HEK293 (cell line): ENCODE measurements at regions not wholly inside any gene's neighbourhood (a gene's known extent, or its start where the extent isn't known, plus 50 kb on each side); places are given as distances from the start of the nearest gene placed in this dataset.

Source experiments
- ZNF114 ChIP-seq: fragments of 450-650 bp; formaldehyde crosslinking; IDR thresholded peaks from 2 replicates; pipeline ENCODE4 v1.5.0; 2017; ENCODE audit warnings: missing biosample characterization, missing genetic modification characterization
- ZNF155 ChIP-seq: fragments of 450-650 bp; formaldehyde crosslinking; IDR thresholded peaks from 2 replicates; pipeline ENCODE4 v1.5.1; 2016; ENCODE audit warnings: missing biosample characterization, missing genetic modification characterization
- ZNF221 ChIP-seq: fragments of 450-650 bp; formaldehyde crosslinking; IDR thresholded peaks from 2 replicates; pipeline ENCODE4 v1.5.1; 2017; ENCODE audit warnings: missing biosample characterization, missing genetic modification characterization, borderline replicate concordance
- ZNF292 ChIP-seq: fragments of 450-650 bp; formaldehyde crosslinking; IDR thresholded peaks from 2 replicates; pipeline ENCODE4 v1.5.1; 2016; ENCODE audit warnings: low read depth, missing biosample characterization, missing genetic modification characterization, borderline replicate concordance
- ZNF561 ChIP-seq: fragments of 450-650 bp; IDR thresholded peaks from 2 replicates; pipeline ENCODE4 v1.5.1; 2018; ENCODE audit warnings: missing biosample characterization, missing genetic modification characterization, borderline replicate concordance
- ZNF585B ChIP-seq: fragments of 450-650 bp; formaldehyde crosslinking; IDR thresholded peaks from 2 replicates; pipeline ENCODE4 v1.5.1; 2016; ENCODE audit warnings: missing biosample characterization, missing genetic modification characterization
- ZNF76 ChIP-seq: fragments of 450-650 bp; formaldehyde crosslinking; IDR thresholded peaks from 2 replicates; pipeline ENCODE4; 2016; ENCODE audit warnings: low read depth, missing biosample characterization, missing genetic modification characterization, borderline replicate concordance
- TF ChIP-seq, protein P1 (sequence below): fragments of 450-650 bp; formaldehyde crosslinking; IDR thresholded peaks from 2 replicates; pipeline ENCODE4 v1.5.1; 2016; ENCODE audit warnings: missing biosample characterization, missing genetic modification characterization
- TF ChIP-seq, protein P2 (sequence below): fragments of 450-650 bp; IDR thresholded peaks from 2 replicates; pipeline ENCODE4 v1.5.1; 2018; ENCODE audit warnings: missing biosample characterization, mild to moderate bottlenecking, missing genetic modification characterization
- TF ChIP-seq, protein P3 (sequence below): fragments of 450-650 bp; formaldehyde crosslinking; IDR thresholded peaks from 2 replicates; pipeline ENCODE4 v1.5.1; 2016; ENCODE audit warnings: missing biosample characterization, missing genetic modification characterization

DNA sequence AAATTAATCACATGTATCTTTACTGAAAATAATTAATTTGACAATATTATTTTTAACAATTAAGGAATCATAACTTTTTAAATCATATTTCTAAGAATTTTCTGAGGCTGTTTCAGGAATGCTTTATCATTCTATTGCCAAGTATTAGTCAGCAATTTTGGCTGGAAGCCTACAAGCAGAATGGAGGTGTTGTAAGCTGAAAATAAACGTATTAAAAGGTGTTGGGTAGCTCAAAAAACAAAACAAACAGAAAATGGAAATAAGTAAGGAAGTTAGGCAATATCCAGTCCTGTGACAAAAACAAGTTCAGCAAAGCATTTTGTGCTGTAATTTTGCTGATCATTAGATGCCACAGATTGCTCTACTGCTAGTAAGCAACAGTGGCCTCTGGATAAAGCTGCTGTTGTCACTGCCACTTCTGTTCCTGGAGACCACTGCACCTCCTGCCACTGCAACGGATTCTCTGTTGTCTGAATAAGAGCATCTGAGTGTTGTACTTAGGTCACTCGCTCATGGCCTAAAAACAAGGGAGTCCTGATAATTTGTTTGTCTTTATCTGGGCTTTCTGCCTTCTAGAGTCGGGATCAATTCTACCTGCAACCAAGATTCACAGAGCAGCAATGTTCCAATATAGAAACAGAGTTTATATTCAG lies 63.5 kb upstream of the SLITRK3 start:
- TF ChIP-seq ZNF76 (tag by site-specific recombination) (no peak), ZNF561 (tag by site-specific recombination) (no peak), ZNF292 (tag by site-specific recombination) (no peak), ZNF155 (tag by site-specific recombination) (no peak), ZNF585B (no peak), ZNF114 (tag by site-specific recombination) (no peak), ZNF221 (tag by site-specific recombination) (no peak)
- TF ChIP-seq, protein P1, sequence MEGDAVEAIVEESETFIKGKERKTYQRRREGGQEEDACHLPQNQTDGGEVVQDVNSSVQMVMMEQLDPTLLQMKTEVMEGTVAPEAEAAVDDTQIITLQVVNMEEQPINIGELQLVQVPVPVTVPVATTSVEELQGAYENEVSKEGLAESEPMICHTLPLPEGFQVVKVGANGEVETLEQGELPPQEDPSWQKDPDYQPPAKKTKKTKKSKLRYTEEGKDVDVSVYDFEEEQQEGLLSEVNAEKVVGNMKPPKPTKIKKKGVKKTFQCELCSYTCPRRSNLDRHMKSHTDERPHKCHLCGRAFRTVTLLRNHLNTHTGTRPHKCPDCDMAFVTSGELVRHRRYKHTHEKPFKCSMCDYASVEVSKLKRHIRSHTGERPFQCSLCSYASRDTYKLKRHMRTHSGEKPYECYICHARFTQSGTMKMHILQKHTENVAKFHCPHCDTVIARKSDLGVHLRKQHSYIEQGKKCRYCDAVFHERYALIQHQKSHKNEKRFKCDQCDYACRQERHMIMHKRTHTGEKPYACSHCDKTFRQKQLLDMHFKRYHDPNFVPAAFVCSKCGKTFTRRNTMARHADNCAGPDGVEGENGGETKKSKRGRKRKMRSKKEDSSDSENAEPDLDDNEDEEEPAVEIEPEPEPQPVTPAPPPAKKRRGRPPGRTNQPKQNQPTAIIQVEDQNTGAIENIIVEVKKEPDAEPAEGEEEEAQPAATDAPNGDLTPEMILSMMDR (tag by site-specific recombination) = no peak
- TF ChIP-seq, protein P2, sequence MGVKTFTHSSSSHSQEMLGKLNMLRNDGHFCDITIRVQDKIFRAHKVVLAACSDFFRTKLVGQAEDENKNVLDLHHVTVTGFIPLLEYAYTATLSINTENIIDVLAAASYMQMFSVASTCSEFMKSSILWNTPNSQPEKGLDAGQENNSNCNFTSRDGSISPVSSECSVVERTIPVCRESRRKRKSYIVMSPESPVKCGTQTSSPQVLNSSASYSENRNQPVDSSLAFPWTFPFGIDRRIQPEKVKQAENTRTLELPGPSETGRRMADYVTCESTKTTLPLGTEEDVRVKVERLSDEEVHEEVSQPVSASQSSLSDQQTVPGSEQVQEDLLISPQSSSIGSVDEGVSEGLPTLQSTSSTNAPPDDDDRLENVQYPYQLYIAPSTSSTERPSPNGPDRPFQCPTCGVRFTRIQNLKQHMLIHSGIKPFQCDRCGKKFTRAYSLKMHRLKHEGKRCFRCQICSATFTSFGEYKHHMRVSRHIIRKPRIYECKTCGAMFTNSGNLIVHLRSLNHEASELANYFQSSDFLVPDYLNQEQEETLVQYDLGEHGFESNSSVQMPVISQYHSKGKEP (tag by site-specific recombination) = no peak
- TF ChIP-seq, protein P3, sequence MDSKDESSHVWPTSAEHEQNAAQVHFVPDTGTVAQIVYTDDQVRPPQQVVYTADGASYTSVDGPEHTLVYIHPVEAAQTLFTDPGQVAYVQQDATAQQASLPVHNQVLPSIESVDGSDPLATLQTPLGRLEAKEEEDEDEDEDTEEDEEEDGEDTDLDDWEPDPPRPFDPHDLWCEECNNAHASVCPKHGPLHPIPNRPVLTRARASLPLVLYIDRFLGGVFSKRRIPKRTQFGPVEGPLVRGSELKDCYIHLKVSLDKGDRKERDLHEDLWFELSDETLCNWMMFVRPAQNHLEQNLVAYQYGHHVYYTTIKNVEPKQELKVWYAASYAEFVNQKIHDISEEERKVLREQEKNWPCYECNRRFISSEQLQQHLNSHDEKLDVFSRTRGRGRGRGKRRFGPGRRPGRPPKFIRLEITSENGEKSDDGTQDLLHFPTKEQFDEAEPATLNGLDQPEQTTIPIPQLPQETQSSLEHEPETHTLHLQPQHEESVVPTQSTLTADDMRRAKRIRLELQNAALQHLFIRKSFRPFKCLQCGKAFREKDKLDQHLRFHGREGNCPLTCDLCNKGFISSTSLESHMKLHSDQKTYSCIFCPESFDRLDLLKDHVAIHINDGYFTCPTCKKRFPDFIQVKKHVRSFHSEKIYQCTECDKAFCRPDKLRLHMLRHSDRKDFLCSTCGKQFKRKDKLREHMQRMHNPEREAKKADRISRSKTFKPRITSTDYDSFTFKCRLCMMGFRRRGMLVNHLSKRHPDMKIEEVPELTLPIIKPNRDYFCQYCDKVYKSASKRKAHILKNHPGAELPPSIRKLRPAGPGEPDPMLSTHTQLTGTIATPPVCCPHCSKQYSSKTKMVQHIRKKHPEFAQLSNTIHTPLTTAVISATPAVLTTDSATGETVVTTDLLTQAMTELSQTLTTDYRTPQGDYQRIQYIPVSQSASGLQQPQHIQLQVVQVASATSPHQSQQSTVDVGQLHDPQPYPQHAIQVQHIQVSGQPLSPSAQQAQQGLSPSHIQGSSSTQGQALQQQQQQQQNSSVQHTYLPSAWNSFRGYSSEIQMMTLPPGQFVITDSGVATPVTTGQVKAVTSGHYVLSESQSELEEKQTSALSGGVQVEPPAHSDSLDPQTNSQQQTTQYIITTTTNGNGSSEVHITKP (tag by site-specific recombination) = no peak
